ENCODE measurements at regions not wholly inside any gene's neighbourhood (a gene's known extent, or its start where the extent isn't known, plus 50 kb on each side); places are given as distances from the start of the nearest gene placed in this dataset.
A peak's percentile ranks its signal among the peaks of the same experiment; 100 is the strongest.
"Not testable (repeated sequence)": the region's sequence is repeated elsewhere in the genome, so short reads cannot be mapped to it uniquely, and the experiment has no call there.

- Mint-ChIP-seq H3K36me3 (peaks cover 11% of the 10 kb centered on the region), H3K27me3 (no peaks in the 10 kb centered on the region), H3K27ac (peak overlapping the region; percentile 30), H3K4me3 (peak overlapping the region; percentile 55), H3K4me1 (ENCODE audit: unreplicated experiment) (peaks cover 4% of the 10 kb centered on the region), H3K9me3 (peaks cover 19% of the 10 kb centered on the region)
- DNase-seq (ENCODE audit: extremely low spot score, unreplicated experiment): no peak
- TF ChIP-seq CTCF (conservative IDR thresholded peaks at IDR 0.05): no peak
These were observed 213.6 kb upstream of the KCNN2 start for GRCh38 chr5:114148253-114148652.

- Mint-ChIP-seq H3K9me3 (peaks cover 19% of the 10 kb centered on the region), H3K36me3 (peaks cover 11% of the 10 kb centered on the region), H3K27ac (peak overlapping the region; percentile 30)
- H3K4me3 Mint-ChIP-seq; H3K27me3 Mint-ChIP-seq; DNase-seq (ENCODE audit: extremely low spot score, unreplicated experiment); H3K4me1 Mint-ChIP-seq (ENCODE audit: unreplicated experiment): not testable (repeated sequence)
These were observed 213.1 kb upstream of the KCNN2 start for GRCh38 chr5:114148728-114149127.

GRCh38 chr5:114152656-114153360, 209.1 kb upstream of the KCNN2 start:
- Mint-ChIP-seq H3K27ac (no peak overlapping the region), H3K9me3 (peaks cover 6% of the 10 kb centered on the region), H3K36me3 (peaks cover 6% of the 10 kb centered on the region), H3K27me3 (no peaks in the 10 kb centered on the region), H3K4me3 (no peak overlapping the region), H3K4me1 (ENCODE audit: unreplicated experiment) (no peaks in the 10 kb centered on the region)
- TF ChIP-seq CTCF (conservative IDR thresholded peaks at IDR 0.05): no peak
- DNase-seq (ENCODE audit: extremely low spot score, unreplicated experiment): no peak

- no peak overlapping the region for H3K4me3 Mint-ChIP-seq
- no peaks in the 10 kb centered on the region for H3K27me3 Mint-ChIP-seq
- H3K36me3 Mint-ChIP-seq: peaks cover 6% of the 10 kb centered on the region
- no peak for DNase-seq (ENCODE audit: extremely low spot score, unreplicated experiment)
- TF ChIP-seq CTCF (conservative IDR thresholded peaks at IDR 0.05): no peak
- H3K9me3 Mint-ChIP-seq: peaks cover 4% of the 10 kb centered on the region
- no peaks in the 10 kb centered on the region for H3K4me1 Mint-ChIP-seq (ENCODE audit: unreplicated experiment)
- H3K27ac Mint-ChIP-seq: no peak overlapping the region
These were observed 208.5 kb upstream of the KCNN2 start for GRCh38 chr5:114153392-114153791.

- Mint-ChIP-seq H3K27me3 (no peaks in the 10 kb centered on the region), H3K27ac (no peak overlapping the region), H3K9me3 (no peaks in the 10 kb centered on the region), H3K4me1 (ENCODE audit: unreplicated experiment) (no peaks in the 10 kb centered on the region), H3K36me3 (peaks cover 6% of the 10 kb centered on the region), H3K4me3 (no peak overlapping the region)
- no peak for TF ChIP-seq CTCF (conservative IDR thresholded peaks at IDR 0.05)
- DNase-seq (ENCODE audit: extremely low spot score, unreplicated experiment): no peak
These were observed 208.0 kb upstream of the KCNN2 start for GRCh38 chr5:114153833-114154232.

- Mint-ChIP-seq H3K36me3 (no peaks in the 10 kb centered on the region), H3K4me1 (ENCODE audit: unreplicated experiment) (no peaks in the 10 kb centered on the region), H3K4me3 (no peak overlapping the region), H3K9me3 (peaks cover 5% of the 10 kb centered on the region), H3K27ac (no peak overlapping the region), H3K27me3 (no peaks in the 10 kb centered on the region)
- TF ChIP-seq CTCF (conservative IDR thresholded peaks at IDR 0.05): no peak
- no peak for DNase-seq (ENCODE audit: extremely low spot score, unreplicated experiment)
These were observed 195.8 kb upstream of the KCNN2 start for GRCh38 chr5:114166081-114166480.
